ENCODE measurements at regions not wholly inside any gene's neighbourhood (a gene's known extent, or its start where the extent isn't known, plus 50 kb on each side); places are given as distances from the start of the nearest gene placed in this dataset.

DNA sequence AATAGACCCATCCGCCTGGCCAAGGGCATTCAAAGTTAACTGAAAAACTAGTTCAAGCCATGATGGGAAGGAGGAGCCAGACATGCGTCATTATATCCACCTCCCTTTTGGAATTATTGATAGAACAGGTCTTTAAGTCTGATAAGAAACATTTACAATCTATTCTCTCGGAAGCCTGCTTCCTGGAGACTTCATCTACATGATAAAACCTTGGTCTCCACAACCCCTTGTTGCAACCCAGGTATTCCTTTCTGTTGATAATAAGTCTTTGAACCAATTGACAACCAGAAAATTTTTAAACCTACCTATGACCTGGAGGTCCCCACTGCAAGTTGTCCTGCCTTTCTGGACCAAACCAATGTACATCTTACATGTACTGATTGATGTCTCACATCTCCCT lies 451.3 kb downstream of the NAF1 start:
- TF ChIP-seq MYC (IDR thresholded peaks at IDR 0.05; ENCODE audit: low read depth, low read length) (no peak), POLR2A (IDR thresholded peaks at IDR 0.05; ENCODE audit: extremely low read depth, insufficient read length) (no peak)
- TF ChIP-seq, protein P1, sequence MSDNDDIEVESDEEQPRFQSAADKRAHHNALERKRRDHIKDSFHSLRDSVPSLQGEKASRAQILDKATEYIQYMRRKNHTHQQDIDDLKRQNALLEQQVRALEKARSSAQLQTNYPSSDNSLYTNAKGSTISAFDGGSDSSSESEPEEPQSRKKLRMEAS (IDR thresholded peaks at IDR 0.05; ENCODE audit: low read depth, low read length): no peak
- TF ChIP-seq, protein P2, sequence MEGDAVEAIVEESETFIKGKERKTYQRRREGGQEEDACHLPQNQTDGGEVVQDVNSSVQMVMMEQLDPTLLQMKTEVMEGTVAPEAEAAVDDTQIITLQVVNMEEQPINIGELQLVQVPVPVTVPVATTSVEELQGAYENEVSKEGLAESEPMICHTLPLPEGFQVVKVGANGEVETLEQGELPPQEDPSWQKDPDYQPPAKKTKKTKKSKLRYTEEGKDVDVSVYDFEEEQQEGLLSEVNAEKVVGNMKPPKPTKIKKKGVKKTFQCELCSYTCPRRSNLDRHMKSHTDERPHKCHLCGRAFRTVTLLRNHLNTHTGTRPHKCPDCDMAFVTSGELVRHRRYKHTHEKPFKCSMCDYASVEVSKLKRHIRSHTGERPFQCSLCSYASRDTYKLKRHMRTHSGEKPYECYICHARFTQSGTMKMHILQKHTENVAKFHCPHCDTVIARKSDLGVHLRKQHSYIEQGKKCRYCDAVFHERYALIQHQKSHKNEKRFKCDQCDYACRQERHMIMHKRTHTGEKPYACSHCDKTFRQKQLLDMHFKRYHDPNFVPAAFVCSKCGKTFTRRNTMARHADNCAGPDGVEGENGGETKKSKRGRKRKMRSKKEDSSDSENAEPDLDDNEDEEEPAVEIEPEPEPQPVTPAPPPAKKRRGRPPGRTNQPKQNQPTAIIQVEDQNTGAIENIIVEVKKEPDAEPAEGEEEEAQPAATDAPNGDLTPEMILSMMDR (IDR thresholded peaks at IDR 0.05; ENCODE audit: low read depth, low read length): no peak
- no peak for DNase-seq (ENCODE audit: low read depth)
- H3K4me3 ChIP-seq (ENCODE audit: low read depth, low read length): no peak overlapping the region

DNA sequence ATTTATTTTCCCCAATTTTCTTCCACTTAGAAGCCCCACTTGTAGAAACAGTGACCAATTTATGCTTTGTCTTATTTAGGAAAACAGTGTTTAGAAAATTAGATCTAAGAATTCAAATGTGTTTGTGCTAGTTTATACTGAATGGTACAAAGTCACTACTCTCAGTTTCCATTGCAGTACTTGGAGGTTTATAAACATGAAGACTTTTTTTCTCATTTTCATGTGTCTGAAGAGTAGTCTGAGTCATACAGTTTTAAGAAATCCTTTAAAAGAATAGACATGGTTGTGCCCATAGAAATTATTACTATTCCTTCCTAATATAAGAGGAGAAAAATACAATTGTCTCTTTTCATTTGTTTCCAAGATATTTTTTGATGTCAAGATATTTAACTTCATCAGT lies 458.7 kb downstream of the NAF1 start:
- DNase-seq (ENCODE audit: low read depth): no peak
- TF ChIP-seq, protein P1 (IDR thresholded peaks at IDR 0.05; ENCODE audit: low read depth, low read length): no peak
- TF ChIP-seq POLR2A (IDR thresholded peaks at IDR 0.05; ENCODE audit: extremely low read depth, insufficient read length): no peak
- TF ChIP-seq MYC (IDR thresholded peaks at IDR 0.05; ENCODE audit: low read depth, low read length): no peak
- TF ChIP-seq, protein P2 (IDR thresholded peaks at IDR 0.05; ENCODE audit: low read depth, low read length): no peak
- no peak overlapping the region for H3K4me3 ChIP-seq (ENCODE audit: low read depth, low read length)

DNA sequence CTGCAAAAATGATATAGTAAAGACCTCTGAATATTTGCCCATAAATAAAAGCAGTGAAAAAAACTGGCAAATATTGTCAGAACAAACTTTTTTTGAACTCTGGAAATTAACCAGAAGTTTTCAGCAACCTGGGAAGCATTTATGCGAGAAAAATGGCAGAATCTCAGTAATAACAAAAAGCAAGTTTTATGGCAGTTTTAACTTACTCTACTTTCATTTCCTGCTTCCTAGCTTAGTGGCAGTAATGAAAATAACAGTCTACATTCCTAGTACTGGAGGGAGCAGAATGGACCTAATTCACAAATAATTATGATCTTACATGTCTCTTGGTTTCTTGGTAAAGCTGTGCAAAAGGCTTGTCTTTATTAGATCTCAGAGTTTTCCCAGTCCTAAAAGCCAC lies 460.1 kb downstream of the NAF1 start:
- H3K4me3 ChIP-seq (ENCODE audit: low read depth, low read length): no peak overlapping the region
- TF ChIP-seq, protein P2 (IDR thresholded peaks at IDR 0.05; ENCODE audit: low read depth, low read length): no peak
- TF ChIP-seq POLR2A (IDR thresholded peaks at IDR 0.05; ENCODE audit: extremely low read depth, insufficient read length) (no peak), MYC (IDR thresholded peaks at IDR 0.05; ENCODE audit: low read depth, low read length) (no peak)
- TF ChIP-seq, protein P1 (IDR thresholded peaks at IDR 0.05; ENCODE audit: low read depth, low read length): no peak
- no peak for DNase-seq (ENCODE audit: low read depth)

DNA sequence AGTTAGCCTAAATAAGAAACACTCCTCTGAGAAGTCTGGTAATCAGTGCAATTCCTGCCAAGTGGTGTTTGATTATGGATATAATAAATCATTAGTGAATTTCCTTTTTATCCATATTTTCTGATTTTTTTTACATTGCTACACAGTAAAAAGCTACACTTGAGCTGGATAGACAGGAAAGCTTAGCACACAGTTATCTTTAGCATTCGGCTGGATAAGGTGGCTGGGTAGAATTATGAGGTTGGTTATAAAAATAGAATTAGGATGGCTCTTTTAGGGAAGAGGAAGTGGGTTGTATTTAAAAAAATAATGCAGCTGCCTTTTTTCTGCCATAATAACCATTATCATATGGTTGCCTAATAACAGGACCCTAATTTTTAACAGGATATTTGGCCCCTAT lies 460.6 kb downstream of the NAF1 start:
- TF ChIP-seq, protein P1 (IDR thresholded peaks at IDR 0.05; ENCODE audit: low read depth, low read length): no peak
- TF ChIP-seq MYC (IDR thresholded peaks at IDR 0.05; ENCODE audit: low read depth, low read length) (no peak), POLR2A (IDR thresholded peaks at IDR 0.05; ENCODE audit: extremely low read depth, insufficient read length) (no peak)
- TF ChIP-seq, protein P2 (IDR thresholded peaks at IDR 0.05; ENCODE audit: low read depth, low read length): no peak
- DNase-seq (ENCODE audit: low read depth): no peak
- H3K4me3 ChIP-seq (ENCODE audit: low read depth, low read length): no peak overlapping the region

DNA sequence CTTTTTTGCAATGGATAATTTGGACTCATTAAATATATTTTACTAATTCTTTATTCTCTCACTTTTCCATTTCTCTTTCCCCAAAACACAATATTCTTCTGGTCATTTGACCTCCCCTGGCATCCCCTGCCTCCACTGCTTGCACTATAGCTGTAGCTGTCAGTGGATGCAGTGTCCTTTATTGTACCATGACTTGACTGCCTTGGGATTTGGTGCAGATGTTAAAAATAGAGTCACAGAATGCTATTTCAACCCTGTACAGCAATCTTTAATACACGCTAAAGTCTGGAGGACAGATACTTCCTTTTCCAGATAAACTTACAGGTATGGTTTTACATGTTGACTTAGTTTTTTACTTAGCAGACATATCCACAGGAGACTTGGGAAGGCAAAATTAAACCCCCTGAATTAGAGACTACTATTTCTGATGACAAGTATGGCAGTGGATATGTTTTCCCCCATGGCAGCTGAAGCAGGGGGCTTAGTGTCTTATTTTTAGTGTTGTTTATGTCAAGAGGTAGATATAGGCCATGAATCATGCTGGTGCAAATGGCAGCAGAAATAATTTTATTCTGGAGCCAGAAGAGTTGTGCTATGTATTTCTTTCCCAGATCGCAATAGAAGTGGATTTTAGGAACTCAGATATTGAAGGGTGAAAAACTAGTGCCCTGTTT lies 461.4 kb downstream of the NAF1 start:
- no peak overlapping the region for H3K4me3 ChIP-seq (ENCODE audit: low read depth, low read length)
- no peak for DNase-seq (ENCODE audit: low read depth)
- TF ChIP-seq MYC (IDR thresholded peaks at IDR 0.05; ENCODE audit: low read depth, low read length) (no peak), POLR2A (IDR thresholded peaks at IDR 0.05; ENCODE audit: extremely low read depth, insufficient read length) (no peak)
- TF ChIP-seq, protein P2 (IDR thresholded peaks at IDR 0.05; ENCODE audit: low read depth, low read length): no peak
- TF ChIP-seq, protein P1 (IDR thresholded peaks at IDR 0.05; ENCODE audit: low read depth, low read length): no peak

Measured in NB4 (cell line).